H1 (cell line): ENCODE measurements at regions not wholly inside any gene's neighbourhood (a gene's known extent, or its start where the extent isn't known, plus 50 kb on each side); places are given as distances from the start of the nearest gene placed in this dataset.

Source experiments
- CREB1 ChIP-seq: IDR thresholded peaks from 2 replicates; pipeline ENCODE4 v1.6.1; 2012; ENCODE audit warnings: inconsistent platforms
- E2F6 ChIP-seq: IDR thresholded peaks from 2 replicates; pipeline ENCODE4 v1.6.1; 2012; ENCODE audit warnings: inconsistent platforms
- EP300 ChIP-seq, 2 experiments: IDR thresholded peaks; 1 replicate in 1 of 2; 2 replicates in 1 of 2; pipeline ENCODE4 v1.6.1; 2011 to 2012; ENCODE audit warnings: low read depth in 2 of 2, low read length in 2 of 2, mild to moderate bottlenecking in 2 of 2, borderline replicate concordance in 1 of 2, inconsistent platforms in 1 of 2, moderate library complexity in 1 of 2
- GABPA ChIP-seq: IDR thresholded peaks from 2 replicates; pipeline ENCODE4 v1.6.1; 2011; ENCODE audit warnings: mild to moderate bottlenecking, low read length, moderate library complexity, borderline replicate concordance; ENCODE audit not compliant: insufficient read depth
- MAFK ChIP-seq: IDR thresholded peaks from 2 replicates; pipeline ENCODE4 v1.6.1; 2012; ENCODE audit warnings: low read depth, mild to moderate bottlenecking, improper control_type of control experiment, low read length
- SP2 ChIP-seq: IDR thresholded peaks from 2 replicates; pipeline ENCODE4 v1.6.1; 2012; ENCODE audit warnings: mild to moderate bottlenecking, low read length, inconsistent platforms
- SP4 ChIP-seq: IDR thresholded peaks from 2 replicates; pipeline ENCODE4 v1.6.1; 2012; ENCODE audit warnings: low read length, inconsistent platforms

- TF ChIP-seq EP300 (IDR thresholded peaks at IDR 0.05; ENCODE audit: borderline replicate concordance in 1 of 2, low read depth in 2 of 2, low read length in 2 of 2) (no peak), GABPA (no peak), SP4 (no peak), CREB1 (no peak), MAFK (no peak), SP2 (no peak), E2F6 (no peak)
Observed at GRCh38 chr4:124121461-124121971, 591.0 kb downstream of the ANKRD50 start (continued).
